ENCODE measurements at regions not wholly inside any gene's neighbourhood (a gene's known extent, or its start where the extent isn't known, plus 50 kb on each side); places are given as distances from the start of the nearest gene placed in this dataset.

GRCh38 chr10:23723796-23724195 is 284.9 kb downstream of the OTUD1 start:
- TF ChIP-seq REST (IDR thresholded peaks at IDR 0.05; ENCODE audit: insufficient read depth in 1 of 2, low read depth in 2 of 2, low read length in 2 of 2) (no peak), SIN3A (IDR thresholded peaks at IDR 0.05; ENCODE audit: borderline replicate concordance, insufficient read depth, low read length) (no peak)
